IMR-90 (cell line): ENCODE measurements at regions not wholly inside any gene's neighbourhood (a gene's known extent, or its start where the extent isn't known, plus 50 kb on each side); places are given as distances from the start of the nearest gene placed in this dataset.
A peak's percentile ranks its signal among the peaks of the same experiment; 100 is the strongest.

Source experiments
- ATAC-seq: fragments of 200-7000 bp; cut with Tn5 transposase; 2 replicates; pipeline ENCODE4 v1.9.1; 2020; ENCODE audit warnings: low read depth, mild to moderate bottlenecking, moderate library complexity
- BruUV-seq: library from RNA; stranded (reverse); fragments of 400-500 nt; replicated peaks from 2 replicates; lab custom pipeline; 2021; lab: Mats Ljungman, UMichigan
- CTCF ChIA-PET: fragments of 300-600 bp; formaldehyde crosslinking; extraction: SDS; loops from one replicate; lab custom pipeline; 2021; ENCODE audit warnings: antibody characterized with exemption; lab: Yijun Ruan, JAX
- POLR2A ChIA-PET: fragments of 300-600 bp; sonication (Branson Sonifier 250); formaldehyde crosslinking; loops from one replicate; lab custom pipeline; 2022; ENCODE audit warnings: antibody characterized with exemption; ENCODE audit not compliant: unreplicated experiment; lab: Charles Lee
- DNase-seq: peaks from one replicate; pipeline ENCODE4 v3.0.0; 2013
- H2AFZ ChIP-seq: replicated peaks from 2 replicates; pipeline ENCODE3; 2013; ENCODE audit warnings: low read length, mild to moderate bottlenecking; ENCODE audit not compliant: poor library complexity
- H2AK5ac ChIP-seq: 2 replicates; pipeline ENCODE4 v1.6.1; 2013; ENCODE audit warnings: low read depth, low read length, inconsistent platforms
- H2AK9ac ChIP-seq: replicated peaks from 2 replicates; pipeline ENCODE3; 2013; ENCODE audit warnings: mild to moderate bottlenecking, low read depth, low read length, moderate library complexity; ENCODE audit not compliant: poor library complexity
- H2BK120ac ChIP-seq: 2 replicates; pipeline ENCODE4 v1.6.1; 2013; ENCODE audit warnings: low read depth, low read length, inconsistent platforms
- H2BK15ac ChIP-seq: 3 replicates; pipeline ENCODE4 v1.6.1; 2013; ENCODE audit warnings: low read depth, low read length, inconsistent platforms
- H2BK20ac ChIP-seq: 2 replicates; pipeline ENCODE4 v1.6.1; 2013; ENCODE audit warnings: low read depth, mild to moderate bottlenecking, inconsistent platforms, low read length, moderate library complexity
- H2BK5ac ChIP-seq: 2 replicates; pipeline ENCODE4 v1.6.1; 2013; ENCODE audit warnings: mild to moderate bottlenecking, low read depth, low read length, inconsistent platforms; ENCODE audit not compliant: poor library complexity, severe bottlenecking
- H3K14ac ChIP-seq: replicated peaks from 2 replicates; pipeline ENCODE4 v1.6.1; 2013; ENCODE audit warnings: low read depth, low read length, inconsistent platforms
- H3K18ac ChIP-seq: 2 replicates; pipeline ENCODE4 v1.6.1; 2013; ENCODE audit warnings: low read depth, low read length, control low read depth
- H3K23ac ChIP-seq: 2 replicates; pipeline ENCODE4 v1.6.1; 2013; ENCODE audit warnings: low read depth, low read length, inconsistent platforms
- H3K27ac ChIP-seq: 2 replicates; pipeline ENCODE4 v1.5.1; 2013; ENCODE audit warnings: mild to moderate bottlenecking, control low read depth, low read length; ENCODE audit not compliant: insufficient read depth
- H3K27me3 ChIP-seq: 2 replicates; pipeline ENCODE4 v1.6.1; 2013; ENCODE audit warnings: low read length; ENCODE audit not compliant: control insufficient read depth, insufficient read depth
- H3K36me3 ChIP-seq: 2 replicates; pipeline ENCODE4 v1.6.1; 2013; ENCODE audit warnings: low read length, mixed read lengths; ENCODE audit not compliant: control insufficient read depth, insufficient read depth
- H3K4ac ChIP-seq: 2 replicates; pipeline ENCODE4 v1.6.1; 2013; ENCODE audit warnings: low read depth, low read length, inconsistent platforms
- H3K4me1 ChIP-seq: 2 replicates; pipeline ENCODE4 v1.6.1; 2013; ENCODE audit warnings: low read length, mixed read lengths; ENCODE audit not compliant: control insufficient read depth, insufficient read depth
- H3K4me2 ChIP-seq: 2 replicates; pipeline ENCODE4 v1.6.1; 2013; ENCODE audit warnings: low read depth, mild to moderate bottlenecking, control low read depth, low read length, moderate library complexity
- H3K4me3 ChIP-seq: 2 replicates; pipeline ENCODE4 v1.5.1; 2013; ENCODE audit warnings: low read depth, mild to moderate bottlenecking, control low read depth, low read length, moderate library complexity; ENCODE audit not compliant: insufficient read depth
- H3K56ac ChIP-seq: 2 replicates; pipeline ENCODE4 v1.6.1; 2013; ENCODE audit warnings: low read length, inconsistent platforms; ENCODE audit not compliant: insufficient read depth; ENCODE audit errors: extremely low read depth
- H3K79me1 ChIP-seq, 2 experiments: 2 replicates each; pipeline ENCODE4 v1.6.1; 2013; ENCODE audit warnings: low read length in 2 of 2, inconsistent platforms in 1 of 2, low read depth in 1 of 2
- H3K9ac ChIP-seq: 2 replicates; pipeline ENCODE4 v1.6.1; 2013; ENCODE audit warnings: low read depth, low read length, control low read depth
- H3K9me1 ChIP-seq: 2 replicates; pipeline ENCODE4 v1.6.1; 2013; ENCODE audit warnings: low read length, inconsistent platforms; ENCODE audit not compliant: insufficient read depth
- H3K9me3 ChIP-seq: 2 replicates; pipeline ENCODE4 v1.6.1; 2013; ENCODE audit warnings: low read length; ENCODE audit not compliant: control insufficient read depth, insufficient read depth
- H4K20me1 ChIP-seq: 2 replicates; pipeline ENCODE4 v1.6.1; 2013; ENCODE audit warnings: low read length, inconsistent platforms; ENCODE audit not compliant: insufficient read depth
- H4K5ac ChIP-seq: 2 replicates; pipeline ENCODE4 v1.6.1; 2013; ENCODE audit warnings: mild to moderate bottlenecking, low read depth, low read length, control low read depth
- H4K8ac ChIP-seq, 2 experiments: 2 replicates each; pipeline ENCODE4 v1.6.1; 2013; ENCODE audit warnings: low read depth in 2 of 2, low read length in 2 of 2, control low read depth in 1 of 2, inconsistent platforms in 1 of 2
- H4K91ac ChIP-seq: 2 replicates; pipeline ENCODE4 v1.6.1; 2013; ENCODE audit warnings: low read depth, low read length, inconsistent platforms; ENCODE audit not compliant: insufficient read depth
- BHLHE40 ChIP-seq: fragments of 150-350 bp; IDR thresholded peaks from 2 replicates; pipeline ENCODE4 v1.6.1; 2016; ENCODE audit warnings: mild to moderate bottlenecking, low read depth, low read length
- CEBPB ChIP-seq: IDR thresholded peaks from 2 replicates; pipeline ENCODE4 v1.6.1; 2012; ENCODE audit warnings: low read depth, low read length, improper control_type of control experiment
- CTCF ChIP-seq: conservative IDR thresholded peaks from 2 replicates; pipeline ENCODE4 v1.5.1; 2012; ENCODE audit warnings: mild to moderate bottlenecking, low read depth, low read length, improper control_type of control experiment
- MXI1 ChIP-seq: IDR thresholded peaks from 2 replicates; pipeline ENCODE4 v1.6.1; 2012; ENCODE audit warnings: low read depth, mild to moderate bottlenecking, low read length, moderate library complexity, borderline replicate concordance
- POLR2A ChIP-seq: IDR thresholded peaks from 2 replicates; pipeline ENCODE4 v1.6.1; 2012; ENCODE audit warnings: mild to moderate bottlenecking, low read depth, low read length
- RAD21 ChIP-seq: IDR thresholded peaks from 2 replicates; pipeline ENCODE4 v1.6.1; 2012; ENCODE audit warnings: low read length, improper control_type of control experiment
- SMC3 ChIP-seq: fragments of 150-350 bp; IDR thresholded peaks from 2 replicates; pipeline ENCODE4 v1.6.1; 2016; ENCODE audit warnings: low read depth, mild to moderate bottlenecking, antibody characterized with exemption, low read length, moderate library complexity
- WGBS, 2 experiments: methylation state at CpG; one replicate each; pipeline versions ENCODE4 v1.1.5 to v1.1.7; 2013; ENCODE audit warnings: missing lambda C conversion rate in 2 of 2; ENCODE audit not compliant: insufficient read length in 1 of 2; ENCODE audit errors: extremely low coverage in 2 of 2; 5-methylcytosine and 5-hydroxymethylcytosine counted together
- dilution Hi-C: fragments of 300-500 bp; cut with HindIII; formaldehyde crosslinking; loops from one replicate; pipeline ENCODE4 v1.14.3; 2018; ENCODE audit warnings: low sequenced_read_pairs; ENCODE audit not compliant: unreplicated experiment
- in situ Hi-C: fragments of 300-500 bp; cut with MboI; formaldehyde crosslinking; loops from 3 replicates; pipeline ENCODE4 v1.14.3; 2019; ENCODE audit warnings: low sequenced_read_pairs, inconsistent platforms, mixed read lengths
- intact Hi-C: fragments of 100-400 bp; cut with micrococcal nuclease; formaldehyde crosslinking; loops from 2 replicates; pipeline ENCODE4 v1.10.0; 2022
- TF ChIP-seq, protein P1 (sequence below): fragments of 150-350 bp; IDR thresholded peaks from 2 replicates; pipeline ENCODE4 v1.6.1; 2017; ENCODE audit warnings: mild to moderate bottlenecking, antibody characterized with exemption, low read length, low read depth

DNA sequence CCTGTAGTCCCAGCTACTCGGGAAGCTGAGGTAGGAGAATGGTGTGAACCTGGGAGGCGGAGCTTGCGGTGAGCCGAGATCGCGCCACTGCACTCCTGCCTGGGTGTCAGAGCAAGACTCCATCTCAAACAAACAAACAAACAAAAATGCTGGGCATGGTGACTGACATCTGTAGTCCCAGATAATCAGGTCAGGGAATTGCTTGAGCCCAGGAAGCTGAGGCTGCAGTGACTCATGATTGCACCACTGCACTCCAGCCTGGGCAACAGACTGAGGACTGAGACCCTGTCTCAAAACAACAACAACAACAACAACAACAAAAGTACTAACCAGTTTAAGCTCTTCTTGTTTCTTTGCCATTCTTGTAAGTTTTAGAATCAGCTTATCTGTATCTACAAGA is 383.0 kb upstream of the PMFBP1 start:
- no TSS peak for BruUV-seq
- H2BK5ac ChIP-seq: no peak overlapping the region
- H3K23ac ChIP-seq: no peak overlapping the region
- H3K9me3 ChIP-seq: no peaks in the 10 kb centered on the region
- TF ChIP-seq, protein P1, sequence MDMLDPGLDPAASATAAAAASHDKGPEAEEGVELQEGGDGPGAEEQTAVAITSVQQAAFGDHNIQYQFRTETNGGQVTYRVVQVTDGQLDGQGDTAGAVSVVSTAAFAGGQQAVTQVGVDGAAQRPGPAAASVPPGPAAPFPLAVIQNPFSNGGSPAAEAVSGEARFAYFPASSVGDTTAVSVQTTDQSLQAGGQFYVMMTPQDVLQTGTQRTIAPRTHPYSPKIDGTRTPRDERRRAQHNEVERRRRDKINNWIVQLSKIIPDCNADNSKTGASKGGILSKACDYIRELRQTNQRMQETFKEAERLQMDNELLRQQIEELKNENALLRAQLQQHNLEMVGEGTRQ: no peak
- TF ChIP-seq BHLHE40 (no peak), MXI1 (no peak), SMC3 (no peak), CEBPB (peak; percentile 52), CTCF (no peak), POLR2A (no peak), RAD21 (no peak)
- H2AK9ac ChIP-seq: no peak overlapping the region
- H3K56ac ChIP-seq: no peak overlapping the region; the same call in 1 of the 2 replicates
- in situ Hi-C loops: no loop called here
- DNase-seq: peak; percentile 6
- no peak overlapping the region for H2BK120ac ChIP-seq
- no peaks in the 10 kb centered on the region for H3K9me1 ChIP-seq
- H3K79me1 ChIP-seq: no peaks in the 10 kb centered on the region
- H2AK5ac ChIP-seq: no peak overlapping the region
- no peak overlapping the region for H3K27ac ChIP-seq
- H3K4me2 ChIP-seq: no peak overlapping the region
- no CpG with 5 or more reads among the region's 6 CpGs for WGBS, 2 experiments
- no peaks in the 10 kb centered on the region for H3K36me3 ChIP-seq
- no peak overlapping the region for H3K4ac ChIP-seq
- no peaks in the 10 kb centered on the region for H3K4me1 ChIP-seq
- no peak overlapping the region for H2BK15ac ChIP-seq
- H4K8ac ChIP-seq: no peak overlapping the region
- no peak overlapping the region for H4K91ac ChIP-seq
- no peak overlapping the region for H3K14ac ChIP-seq
- no peak overlapping the region for H3K4me3 ChIP-seq
- no peak overlapping the region for H3K9ac ChIP-seq
- H4K20me1 ChIP-seq: no peaks in the 10 kb centered on the region
- intact Hi-C loops: no loop called here
- H2BK20ac ChIP-seq: no peak overlapping the region
- ChIA-PET POLR2A (no interaction called here), CTCF (no interaction called here)
- no peaks in the 10 kb centered on the region for H3K27me3 ChIP-seq
- dilution Hi-C loops: no loop called here
- no peak overlapping the region for H4K5ac ChIP-seq
- no peak for ATAC-seq
- H2AFZ ChIP-seq: no peak overlapping the region
- H3K18ac ChIP-seq: no peak overlapping the region
